ENCODE measurements at regions not wholly inside any gene's neighbourhood (a gene's known extent, or its start where the extent isn't known, plus 50 kb on each side); places are given as distances from the start of the nearest gene placed in this dataset.

- H3K9me3 ChIP-seq (ENCODE audit: control extremely low read depth in 1 of 3, control insufficient read depth in 2 of 3, insufficient read depth in 1 of 3, low read length in 2 of 3) = no peaks in the 10 kb centered on the region
- no peak overlapping the region for H3K4me3 ChIP-seq (ENCODE audit: control extremely low read depth in 1 of 5, extremely low read depth in 1 of 5, insufficient read depth in 1 of 5, low read depth in 2 of 5, low read length in 4 of 5)
- no peak overlapping the region for H3K27ac Mint-ChIP-seq
- no peak overlapping the region for H2AFZ ChIP-seq (ENCODE audit: insufficient read depth, low read depth, low read length, poor library complexity, severe bottlenecking)
- no peaks in the 10 kb centered on the region for H3K27me3 ChIP-seq (replicated peaks in 1 of 4; ENCODE audit: control extremely low read depth in 1 of 4, control insufficient read depth in 3 of 4, insufficient read depth in 4 of 4, low read length in 3 of 4)
- peaks cover 9% of the 10 kb centered on the region for H3K9me3 Mint-ChIP-seq (ENCODE audit: insufficient read depth)
- no CpG with 5 or more reads among the region's 6 CpGs for WGBS (ENCODE audit: insufficient coverage)
- intact Hi-C loops (cut with micrococcal nuclease) = no loop called here
- TF ChIP-seq EZH2 (IDR thresholded peaks at IDR 0.05; ENCODE audit: borderline replicate concordance, insufficient read depth, low read depth, low read length, poor library complexity, severe bottlenecking) = no peak
- no peak for TF ChIP-seq CTCF (IDR thresholded peaks at IDR 0.05)
- H3K9ac ChIP-seq (ENCODE audit: low read length) = no peak overlapping the region
- DNase-seq = no peak
- H3K79me2 ChIP-seq (ENCODE audit: control insufficient read depth, insufficient read depth, low read length) = no peaks in the 10 kb centered on the region
- CTCF ChIA-PET = no interaction called here
- H3K4me3 Mint-ChIP-seq = no peak overlapping the region
- POLR2A ChIA-PET = no interaction called here
- H3K27me3 Mint-ChIP-seq = no peaks in the 10 kb centered on the region
- no peaks in the 10 kb centered on the region for H3K4me1 Mint-ChIP-seq
- no peaks in the 10 kb centered on the region for H3K36me3 ChIP-seq (replicated peaks in 1 of 2; ENCODE audit: control extremely low read depth in 1 of 2, control insufficient read depth in 1 of 2, extremely low read depth in 1 of 2, insufficient read depth in 2 of 2, low read length in 1 of 2)
- H3K27ac ChIP-seq (ENCODE audit: low read length in 2 of 2) = no peak overlapping the region
- no peaks in the 10 kb centered on the region for H4K20me1 ChIP-seq (ENCODE audit: control insufficient read depth, insufficient read depth, low read length, poor library complexity, severe bottlenecking)
- H3K4me1 ChIP-seq (ENCODE audit: control insufficient read depth in 2 of 2, insufficient read depth in 2 of 2, low read length in 2 of 2) = no peaks in the 10 kb centered on the region
- no peak overlapping the region for H3K4me2 ChIP-seq (replicated peaks; ENCODE audit: low read depth, low read length, poor library complexity, severe bottlenecking)
- no peak for ATAC-seq (ENCODE audit: low read depth)
Observed at GRCh38 chr6:74826263-74826662, 379.6 kb downstream of the COL12A1 start.

GRCh38 chr6:74814440-74814839 is 391.4 kb downstream of the COL12A1 start:
- WGBS (ENCODE audit: insufficient coverage) = 92% methylated on average over 4 of the region's 4 CpGs
- Histone ChIP-seq H3K4me1 (ENCODE audit: control insufficient read depth in 2 of 2, insufficient read depth in 2 of 2, low read length in 2 of 2) (no peaks in the 10 kb centered on the region), H3K9me3 (ENCODE audit: control extremely low read depth in 1 of 3, control insufficient read depth in 2 of 3, insufficient read depth in 1 of 3, low read length in 2 of 3) (peaks cover 0 to 13% (median 2%) of the 10 kb centered on the region in 3 donors), H4K20me1 (ENCODE audit: control insufficient read depth, insufficient read depth, low read length, poor library complexity, severe bottlenecking) (no peaks in the 10 kb centered on the region), H3K36me3 (replicated peaks in 1 of 2; ENCODE audit: control extremely low read depth in 1 of 2, control insufficient read depth in 1 of 2, extremely low read depth in 1 of 2, insufficient read depth in 2 of 2, low read length in 1 of 2) (no peaks in the 10 kb centered on the region), H3K27me3 (replicated peaks in 1 of 4; ENCODE audit: control extremely low read depth in 1 of 4, control insufficient read depth in 3 of 4, insufficient read depth in 4 of 4, low read length in 3 of 4) (no peaks in the 10 kb centered on the region), H3K4me2 (replicated peaks; ENCODE audit: low read depth, low read length, poor library complexity, severe bottlenecking) (no peak overlapping the region), H3K4me3 (ENCODE audit: control extremely low read depth in 1 of 5, extremely low read depth in 1 of 5, insufficient read depth in 1 of 5, low read depth in 2 of 5, low read length in 4 of 5) (no peak overlapping the region), H3K79me2 (ENCODE audit: control insufficient read depth, insufficient read depth, low read length) (no peaks in the 10 kb centered on the region), H3K27ac (ENCODE audit: low read length in 2 of 2) (no peak overlapping the region), H2AFZ (ENCODE audit: insufficient read depth, low read depth, low read length, poor library complexity, severe bottlenecking) (no peak overlapping the region), H3K9ac (ENCODE audit: low read length) (no peak overlapping the region)
- POLR2A ChIA-PET = no interaction called here
- H3K27ac Mint-ChIP-seq = no peak overlapping the region
- no peak overlapping the region for H3K4me3 Mint-ChIP-seq
- peaks cover 4% of the 10 kb centered on the region for H3K9me3 Mint-ChIP-seq (ENCODE audit: insufficient read depth)
- no peak for TF ChIP-seq CTCF (IDR thresholded peaks at IDR 0.05)
- TF ChIP-seq EZH2 (IDR thresholded peaks at IDR 0.05; ENCODE audit: borderline replicate concordance, insufficient read depth, low read depth, low read length, poor library complexity, severe bottlenecking) = no peak
- H3K27me3 Mint-ChIP-seq = no peaks in the 10 kb centered on the region
- CTCF ChIA-PET = no interaction called here
- no peaks in the 10 kb centered on the region for H3K4me1 Mint-ChIP-seq
- DNase-seq (no peak), ATAC-seq (ENCODE audit: low read depth) (no peak)
- intact Hi-C loops (cut with micrococcal nuclease) = no loop called here
